GM20000 (cell line): ENCODE measurements at regions not wholly inside any gene's neighbourhood (a gene's known extent, or its start where the extent isn't known, plus 50 kb on each side); places are given as distances from the start of the nearest gene placed in this dataset.

ENCODE experiments used
- DNase-seq: peaks from one replicate; pipeline ENCODE4 v3.0.0; 2012; ENCODE audit warnings: low spot score
- CTCF ChIP-seq: IDR thresholded peaks from 2 replicates; pipeline ENCODE4 v1.5.1; 2012; ENCODE audit warnings: mild to moderate bottlenecking, control low read depth; ENCODE audit errors: extremely low read depth, missing control alignments

GRCh38 chr2:190804182-190804795 is 76.3 kb upstream of the GLS start:
- peak; percentile 31 for TF ChIP-seq CTCF
- no peak for DNase-seq

- no peak for DNase-seq
- no peak for TF ChIP-seq CTCF
Observed at GRCh38 chr2:190805126-190805525, 75.5 kb upstream of the GLS start.

- TF ChIP-seq CTCF, result no peak
- DNase-seq, result no peak
Observed at GRCh38 chr2:190805843-190806242, 74.8 kb upstream of the GLS start.

- TF ChIP-seq CTCF, result no peak
- DNase-seq, result no peak
Observed at GRCh38 chr2:190807886-190808285, 72.7 kb upstream of the GLS start.

GRCh38 chr2:190809139-190809764 is 71.4 kb upstream of the GLS start:
- TF ChIP-seq CTCF, result no peak
- no peak for DNase-seq

GRCh38 chr2:190809876-190810525 is 70.6 kb upstream of the GLS start:
- no peak for TF ChIP-seq CTCF
- DNase-seq, result no peak

GRCh38 chr2:190810981-190811587 is 69.5 kb upstream of the GLS start:
- no peak for DNase-seq
- TF ChIP-seq CTCF, result no peak
